NOMO-1 treated with dmso at 0.1 percent for 144 hours (cell line): ENCODE measurements at regions not wholly inside any gene's neighbourhood (a gene's known extent, or its start where the extent isn't known, plus 50 kb on each side); places are given as distances from the start of the nearest gene placed in this dataset.

Source experiments
- DNase-seq: peaks from one replicate; lab custom pipeline; 2025; ENCODE audit not compliant: unreplicated experiment; lab: John Stamatoyannopoulos, UW

- DNase-seq = no peak
Measured at GRCh38 chr20:56914532-56914931, 285.4 kb downstream of the TFAP2C start.

GRCh38 chr20:56916345-56916622 lies 287.2 kb downstream of the TFAP2C start:
- no peak for DNase-seq

GRCh38 chr20:56920041-56920440 lies 290.9 kb downstream of the TFAP2C start:
- DNase-seq = peak; percentile 39

DNA sequence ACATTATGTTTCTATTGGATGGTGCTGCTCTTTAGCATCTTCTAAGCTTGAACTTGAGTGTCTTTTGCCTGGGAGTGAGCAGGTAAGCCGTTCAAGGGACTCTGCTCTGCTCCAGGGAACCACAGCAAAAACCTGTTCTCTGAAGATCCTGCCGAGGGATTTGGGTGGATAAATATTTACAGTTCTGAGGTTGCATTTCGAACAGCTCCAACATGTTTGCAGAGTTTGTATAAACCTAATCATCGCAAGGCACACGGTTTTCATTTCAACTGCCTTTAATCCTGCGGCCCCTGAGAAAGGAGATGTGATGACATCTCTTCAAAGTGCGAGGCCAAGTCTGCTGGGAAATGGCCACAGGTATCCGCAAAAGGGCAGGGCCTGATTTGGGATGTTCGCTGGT lies 293.4 kb downstream of the TFAP2C start:
- DNase-seq = no peak

DNA sequence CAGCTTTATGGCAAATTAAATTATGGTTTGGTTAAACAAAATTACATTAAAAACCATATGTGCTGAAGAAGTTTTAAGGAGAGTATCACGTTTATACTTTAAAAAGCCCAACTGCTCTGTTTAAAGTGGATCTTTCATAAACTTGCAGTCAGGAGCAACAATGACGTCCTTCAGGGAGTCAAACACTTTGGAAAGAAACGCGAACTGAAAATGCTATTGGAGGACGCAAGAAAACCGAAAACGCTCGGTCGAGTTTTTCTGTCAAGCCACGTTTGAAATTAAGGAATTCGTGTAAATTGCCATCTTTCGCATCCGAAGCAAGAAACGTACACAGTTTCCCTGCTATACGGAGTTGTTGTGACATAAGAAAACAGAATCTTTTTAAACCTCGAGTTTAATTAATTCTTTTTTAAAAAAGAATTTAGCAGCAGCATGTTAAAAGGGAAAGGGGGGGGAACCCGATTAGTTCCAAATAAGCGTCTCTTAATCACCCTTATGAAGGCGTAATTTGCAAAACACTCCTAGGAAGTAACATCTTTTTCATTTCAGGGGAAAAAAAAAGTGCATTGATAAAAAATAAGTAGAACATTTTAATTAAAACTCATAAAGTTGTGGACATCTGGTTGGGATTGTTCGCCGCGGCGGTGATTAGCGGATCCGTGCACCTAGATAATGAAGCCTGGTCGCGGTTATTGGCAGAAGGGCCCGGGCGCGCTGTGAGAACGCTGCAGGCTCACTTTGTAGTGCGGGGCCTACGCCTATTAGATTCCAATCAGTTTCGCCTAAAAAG lies 295.4 kb downstream of the TFAP2C start:
- DNase-seq = no peak

DNA sequence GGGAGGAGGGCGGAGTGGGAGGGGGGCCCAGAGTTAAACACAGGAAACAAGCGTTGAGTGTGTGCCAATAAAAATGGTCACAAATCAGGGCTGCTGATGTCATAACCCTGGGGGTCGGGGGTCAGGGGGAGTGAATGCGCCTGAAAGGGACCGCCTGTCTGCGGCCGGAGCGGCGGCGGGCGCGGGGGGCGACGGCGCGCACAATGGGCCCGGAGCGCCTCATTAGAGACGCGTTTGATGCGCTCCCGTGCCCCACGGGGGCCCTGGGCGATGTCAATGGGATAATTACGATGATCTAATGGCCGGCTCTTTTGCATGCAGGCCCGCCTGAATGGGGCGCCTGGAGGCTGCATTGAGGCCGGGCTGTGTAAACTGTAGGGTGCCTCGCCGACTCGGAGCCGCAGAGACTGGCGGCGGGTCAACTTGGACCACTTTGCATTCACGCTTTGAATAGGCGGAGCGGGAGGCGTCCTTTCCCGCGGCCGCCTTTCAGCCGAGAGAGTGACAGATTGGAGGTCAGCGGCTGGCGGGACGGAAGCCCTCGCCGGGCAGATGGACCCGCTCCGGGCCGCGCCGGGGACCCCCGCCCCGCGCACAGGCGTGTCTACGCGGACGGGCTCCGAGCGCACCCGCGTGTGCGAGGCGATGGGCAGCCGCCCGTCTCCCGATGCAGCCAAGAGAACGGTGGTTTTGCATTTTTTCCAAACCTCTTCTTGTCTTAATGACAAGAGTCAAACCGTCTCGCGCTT lies 296.1 kb downstream of the TFAP2C start:
- no peak for DNase-seq

- DNase-seq = no peak
Measured at GRCh38 chr20:56925831-56926170, 296.7 kb downstream of the TFAP2C start.

- no peak for DNase-seq
Measured at GRCh38 chr20:56926501-56926900, 297.4 kb downstream of the TFAP2C start.

- DNase-seq = no peak
Measured at GRCh38 chr20:56927127-56927526, 298.0 kb downstream of the TFAP2C start.

DNA sequence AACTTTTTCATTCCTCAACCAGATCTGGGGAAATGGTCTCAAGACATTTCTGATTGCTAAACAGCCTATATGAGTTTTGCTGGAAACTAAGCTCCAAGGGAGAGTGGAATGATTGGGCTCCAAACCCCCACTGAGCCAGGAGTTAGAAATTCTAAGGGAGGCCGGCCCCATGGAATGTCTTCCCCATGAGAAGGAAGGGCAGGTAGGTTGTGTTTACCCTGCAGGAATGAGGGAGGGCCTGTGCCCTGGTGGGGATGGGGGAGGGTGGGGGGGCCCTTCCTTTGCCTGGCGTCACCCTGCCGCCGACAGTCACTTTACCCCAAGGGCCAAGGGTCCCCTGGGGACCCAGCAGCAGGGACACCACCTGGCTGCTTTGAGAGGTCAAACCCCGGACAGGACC lies 298.9 kb downstream of the TFAP2C start:
- DNase-seq = no peak

DNA sequence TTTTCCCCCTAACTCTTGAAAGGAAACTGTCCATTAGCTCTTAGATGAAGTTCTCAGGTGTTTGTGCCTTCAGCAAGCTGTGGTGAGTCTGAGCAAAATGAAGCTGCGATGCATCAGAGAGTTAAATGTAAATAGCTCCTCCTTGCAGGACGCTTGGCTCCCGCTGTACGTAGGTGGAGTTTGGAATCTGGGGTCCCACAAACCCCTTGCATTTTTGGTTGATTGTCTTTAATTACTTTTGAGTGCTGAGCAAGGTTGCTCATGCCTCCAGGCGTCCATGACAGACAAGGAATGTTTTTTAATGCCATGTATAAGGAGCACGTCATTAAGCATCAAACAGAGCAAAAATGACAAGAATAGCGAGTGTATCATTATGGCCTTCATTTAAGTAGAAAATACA lies 300.5 kb downstream of the TFAP2C start:
- DNase-seq = no peak

DNA sequence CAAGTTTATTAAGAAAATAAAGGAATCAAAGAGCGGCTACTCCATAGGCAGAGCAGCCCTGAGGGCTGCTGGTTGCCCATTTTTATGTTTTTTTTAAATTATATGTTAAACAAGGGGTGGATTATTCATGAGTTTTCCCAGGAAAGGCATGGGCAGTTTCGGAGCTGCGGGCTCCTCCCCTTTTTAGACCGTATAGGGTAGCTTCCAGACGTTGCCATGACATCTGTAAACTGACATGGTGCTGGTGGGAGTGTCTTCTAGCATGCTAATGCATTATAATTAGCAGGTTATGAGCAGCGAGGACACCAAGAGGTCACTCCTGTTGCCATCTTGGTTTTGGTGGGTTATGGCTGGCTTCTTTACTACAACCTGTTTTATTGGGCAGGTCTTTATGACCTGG lies 301.8 kb downstream of the TFAP2C start:
- no peak for DNase-seq

DNA sequence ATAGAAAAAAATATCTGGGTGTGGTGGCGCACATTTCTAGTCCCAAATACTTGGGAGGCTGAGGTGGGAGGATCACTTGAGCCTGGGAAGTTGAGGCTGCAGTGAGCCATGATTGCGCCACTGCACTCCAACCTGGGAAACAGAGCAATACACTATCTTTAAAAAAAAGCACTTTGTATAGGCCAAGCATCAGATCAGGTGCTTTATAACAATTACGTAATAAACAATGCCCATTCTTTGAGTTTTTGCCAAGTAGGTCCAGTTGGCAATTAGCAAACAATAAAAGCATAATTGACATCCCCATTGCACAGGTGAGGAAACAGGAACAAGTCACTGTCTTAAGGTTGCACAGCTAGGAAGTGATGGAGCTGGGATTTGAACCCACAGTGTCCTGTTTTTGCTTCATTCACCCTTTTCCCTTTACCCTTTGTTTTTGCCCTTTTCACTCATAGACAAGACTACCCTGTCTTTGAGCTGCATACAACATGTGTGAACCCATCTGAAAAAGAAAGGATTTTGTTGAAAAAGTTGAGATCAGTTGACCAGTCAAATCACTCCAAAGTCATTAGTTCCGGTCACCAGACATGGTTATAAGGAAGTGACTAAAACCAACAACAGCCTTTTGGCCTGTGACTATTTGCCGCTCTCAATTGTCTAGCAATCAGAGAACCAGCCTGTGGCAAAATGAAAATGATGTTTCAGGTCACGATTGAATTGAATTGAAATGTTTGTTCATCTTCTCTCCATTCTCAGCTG lies 303.6 kb downstream of the TFAP2C start:
- no peak for DNase-seq

- DNase-seq = no peak
Measured at GRCh38 chr20:56933331-56933698, 304.2 kb downstream of the TFAP2C start.

GRCh38 chr20:56934888-56935287 lies 305.8 kb downstream of the TFAP2C start:
- no peak for DNase-seq

- no peak for DNase-seq
Measured at GRCh38 chr20:56940466-56940865, 311.4 kb downstream of the TFAP2C start.

DNA sequence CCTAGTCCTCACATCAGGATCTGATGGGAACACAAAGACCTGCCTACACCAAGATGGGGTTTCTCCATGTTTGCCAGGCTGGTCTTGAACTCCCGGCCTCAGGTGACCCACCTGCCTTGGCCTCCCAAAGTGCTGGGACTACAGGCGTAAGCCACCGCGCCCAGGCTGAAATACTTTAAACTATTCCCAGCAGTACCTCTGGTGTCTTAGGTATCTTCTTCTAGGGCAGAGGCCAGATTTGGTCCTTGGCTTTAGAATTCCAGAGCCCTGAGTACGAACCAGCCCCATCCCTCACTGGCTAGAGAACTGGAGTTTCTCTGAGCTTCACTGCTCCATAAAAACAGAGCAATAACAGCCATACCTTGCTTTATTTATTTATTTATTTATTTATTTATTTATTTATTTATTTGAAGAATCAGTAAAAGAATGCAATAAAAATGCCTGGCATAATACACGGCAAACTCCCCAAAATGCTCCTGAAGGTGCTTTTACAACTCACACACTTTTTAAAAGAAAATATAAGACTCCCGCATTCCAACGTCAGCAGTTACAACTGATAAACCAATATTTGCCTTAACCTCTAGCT lies 312.1 kb downstream of the TFAP2C start:
- no peak for DNase-seq

DNA sequence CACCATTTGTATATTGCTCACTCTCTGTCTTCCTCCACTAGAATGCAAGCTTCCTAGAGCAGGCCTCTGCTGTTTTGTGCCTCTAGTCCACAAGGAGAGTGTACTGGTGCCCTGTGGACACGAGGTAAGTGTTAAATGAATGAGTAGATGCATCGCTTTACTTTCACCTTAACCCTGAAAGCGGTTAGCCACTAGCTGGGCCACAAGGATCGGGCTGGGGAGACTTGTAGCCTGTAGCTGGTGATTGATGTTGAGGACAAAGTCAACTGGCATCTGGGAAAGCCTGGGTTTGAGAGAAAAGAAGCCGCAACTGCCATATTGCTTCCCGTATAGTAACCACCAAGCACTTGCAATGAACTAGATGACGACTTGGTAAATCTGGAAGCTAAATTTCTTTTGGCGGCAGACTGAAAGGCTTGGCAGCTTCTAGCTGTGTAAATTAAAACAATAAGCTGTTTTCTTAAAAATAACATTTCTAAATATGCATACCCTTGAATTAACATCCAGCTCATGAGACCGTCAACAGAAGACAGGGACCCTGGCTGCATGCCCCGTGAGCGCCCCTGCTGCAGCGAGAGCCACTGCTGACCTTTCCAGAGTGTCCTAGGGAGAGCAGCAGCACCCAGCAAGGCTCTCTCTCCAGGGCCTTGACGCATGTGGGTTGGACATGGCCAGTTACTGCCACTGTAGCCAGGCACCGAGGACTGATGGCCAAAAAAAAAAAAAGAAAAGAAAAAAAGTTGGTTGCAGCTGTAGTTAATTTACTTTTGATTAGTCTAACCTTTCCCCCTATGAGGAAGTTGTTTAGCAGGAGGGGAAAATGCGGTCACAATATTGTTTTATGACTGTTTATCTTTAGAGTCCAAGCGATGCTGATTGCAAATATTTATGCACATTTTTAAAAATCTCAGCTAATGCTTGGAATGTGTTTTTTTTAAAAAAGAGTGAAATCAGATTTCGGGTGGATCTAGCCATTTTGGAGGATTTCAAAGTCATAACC lies 315.1 kb downstream of the TFAP2C start:
- DNase-seq = no peak

GRCh38 chr20:56945057-56945456 lies 316.0 kb downstream of the TFAP2C start:
- DNase-seq = no peak

DNA sequence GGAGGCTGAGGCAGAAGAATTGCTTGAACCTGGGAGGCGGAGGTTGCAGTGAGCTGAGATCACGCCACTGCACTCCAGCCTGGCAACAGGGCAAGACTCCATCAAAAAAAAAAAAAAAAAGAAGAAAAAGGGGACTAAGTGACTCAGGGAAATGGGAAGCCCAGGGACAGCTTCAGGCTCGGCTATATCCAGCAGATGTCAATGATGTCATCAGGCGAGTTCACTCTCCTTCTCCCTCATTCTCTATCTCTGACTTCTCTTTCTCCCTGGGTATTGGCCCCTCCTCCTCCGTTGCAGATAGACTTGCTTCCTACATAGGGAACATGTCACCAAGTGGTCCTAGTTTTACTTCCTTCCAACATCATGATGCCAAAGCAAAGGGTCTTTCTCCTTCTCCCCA lies 316.8 kb downstream of the TFAP2C start:
- DNase-seq = no peak

DNA sequence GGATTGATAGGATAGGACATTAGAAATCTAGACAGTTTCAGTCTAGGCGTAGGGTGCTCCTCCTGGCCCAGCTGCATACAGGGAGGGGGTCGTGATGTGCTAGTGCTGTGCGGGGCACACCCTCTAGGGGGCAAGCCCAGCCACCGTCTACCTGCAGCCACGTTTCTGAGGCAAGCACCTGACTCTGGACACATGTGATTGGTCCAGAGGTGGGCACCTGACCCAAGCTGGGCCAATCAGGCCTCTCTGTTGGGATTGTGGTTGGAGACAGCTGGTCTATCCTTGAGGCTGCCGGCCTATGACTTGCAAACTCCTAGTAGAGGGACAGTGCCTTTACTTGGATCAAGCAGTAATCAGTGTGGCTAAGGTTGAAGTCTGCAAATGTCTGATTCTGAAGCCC lies 317.1 kb downstream of the BMP7 start:
- no peak for DNase-seq
